H1 (cell line): ENCODE measurements at regions not wholly inside any gene's neighbourhood (a gene's known extent, or its start where the extent isn't known, plus 50 kb on each side); places are given as distances from the start of the nearest gene placed in this dataset.

Source experiments
- CTCF ChIA-PET: fragments of 300-600 bp; sonication (Branson Sonifier 250); formaldehyde crosslinking; loops from one replicate; lab custom pipeline; 2021; ENCODE audit not compliant: partially characterized antibody; lab: Charles Lee
- POLR2A ChIA-PET: fragments of 300-600 bp; sonication (Branson Sonifier 250); formaldehyde crosslinking; loops from one replicate; lab custom pipeline; 2021; ENCODE audit warnings: inconsistent platforms; ENCODE audit not compliant: partially characterized antibody; lab: Charles Lee
- DNase-seq, 2 experiments: peaks; one replicate each; pipeline versions ENCODE4 v3.0.0 to v3.0.0-alpha.2; 2010 to 2022; ENCODE audit warnings: low spot score in 2 of 2, low read depth in 1 of 2, mixed read lengths in 1 of 2
- FAIRE-seq: peaks from 2 replicates; lab custom pipeline; 2011; peaks lifted over from hg19 to GRCh38; lab: Jason Lieb, UNC
- H2AFZ ChIP-seq: 2 replicates; pipeline ENCODE4 v1.8.1; 2012; ENCODE audit warnings: low read length, inconsistent platforms
- H2AK5ac ChIP-seq: 2 replicates; pipeline ENCODE4 v1.6.1; 2013; ENCODE audit warnings: low read depth, low read length
- H2BK120ac ChIP-seq: replicated peaks from 2 replicates; pipeline ENCODE3; 2013; ENCODE audit warnings: low read depth, low read length, inconsistent platforms
- H2BK12ac ChIP-seq: 2 replicates; pipeline ENCODE4 v1.6.1; 2013; ENCODE audit warnings: low read depth, low read length
- H2BK15ac ChIP-seq: 2 replicates; pipeline ENCODE4 v1.6.1; 2013; ENCODE audit warnings: low read length
- H2BK20ac ChIP-seq: 2 replicates; pipeline ENCODE4 v1.6.1; 2013; ENCODE audit warnings: low read length
- H2BK5ac ChIP-seq: 2 replicates; pipeline ENCODE4 v1.6.1; 2013; ENCODE audit warnings: low read depth, low read length
- H3K14ac ChIP-seq: 2 replicates; pipeline ENCODE4 v1.6.1; 2013; ENCODE audit warnings: inconsistent platforms; ENCODE audit not compliant: insufficient read length
- H3K18ac ChIP-seq: 2 replicates; pipeline ENCODE4 v1.6.1; 2013; ENCODE audit warnings: low read length; ENCODE audit errors: extremely low read depth
- H3K23ac ChIP-seq: 2 replicates; pipeline ENCODE4 v1.6.1; 2013; ENCODE audit warnings: inconsistent platforms; ENCODE audit not compliant: insufficient read length
- H3K23me2 ChIP-seq: 2 replicates; pipeline ENCODE4 v1.6.1; 2013; ENCODE audit warnings: low read depth, low read length
- H3K27ac ChIP-seq: 2 replicates; pipeline ENCODE4 v1.6.1; 2011; ENCODE audit warnings: low read depth, low read length, inconsistent platforms
- H3K27me3 ChIP-seq, 4 experiments: replicated peaks in 1 of 4; 1 replicate in 1 of 4; 2 replicates in 3 of 4; pipeline versions ENCODE4 v1.6.1 to v1.8.1; 2011 to 2013; ENCODE audit warnings: low read length in 3 of 4, mild to moderate bottlenecking in 3 of 4, inconsistent platforms in 2 of 4, mixed read lengths in 2 of 4, moderate library complexity in 1 of 4; ENCODE audit not compliant: control insufficient read depth in 3 of 4, insufficient read depth in 3 of 4; ENCODE audit errors: extremely low read depth in 1 of 4
- H3K36me3 ChIP-seq, 4 experiments: 2 replicates each; pipeline versions ENCODE4 v1.6.1 to v1.8.1; 2011 to 2013; ENCODE audit warnings: mild to moderate bottlenecking in 4 of 4, low read length in 3 of 4, moderate library complexity in 2 of 4, control low read depth in 1 of 4, inconsistent platforms in 1 of 4; ENCODE audit not compliant: insufficient read depth in 4 of 4, control insufficient read depth in 2 of 4
- H3K4ac ChIP-seq: replicated peaks from 2 replicates; pipeline ENCODE3; 2013; ENCODE audit warnings: low read length, low read depth, mixed read lengths, inconsistent platforms; ENCODE audit not compliant: insufficient read length
- H3K4me1 ChIP-seq, 4 experiments: replicated peaks in 1 of 4; 1 replicate in 1 of 4; 2 replicates in 3 of 4; pipeline versions ENCODE4 v1.6.1 to v1.8.1; 2011 to 2013; ENCODE audit warnings: low read length in 3 of 4, inconsistent platforms in 2 of 4, mixed read lengths in 1 of 4; ENCODE audit not compliant: insufficient read depth in 4 of 4, control insufficient read depth in 3 of 4
- H3K4me2 ChIP-seq, 2 experiments: 2 replicates each; pipeline versions ENCODE4 v1.6.1 to v1.8.1; 2011 to 2013; ENCODE audit warnings: low read depth in 2 of 2, low read length in 2 of 2, control low read depth in 1 of 2, inconsistent platforms in 1 of 2, mild to moderate bottlenecking in 1 of 2; ENCODE audit not compliant: insufficient read depth in 1 of 2
- H3K4me3 ChIP-seq, 4 experiments: fragments of 200-600, 300-600 bp in 1 of 4; sonication (generic), shearing (Covaris generic), sonication (Bioruptor Twin) in 1 of 4; 2 replicates each; pipeline versions ENCODE4 v1.5.1 to v1.8.1; 2011 to 2016; ENCODE audit warnings: low read length in 4 of 4, low read depth in 3 of 4, control low read depth in 2 of 4, inconsistent platforms in 2 of 4, mild to moderate bottlenecking in 2 of 4, mixed read lengths in 1 of 4, moderate library complexity in 1 of 4; ENCODE audit not compliant: insufficient read depth in 2 of 4; ENCODE audit errors: extremely low read depth in 1 of 4
- H3K56ac ChIP-seq: replicated peaks from 2 replicates; pipeline ENCODE3; 2013; ENCODE audit warnings: low read depth, mild to moderate bottlenecking, mixed read lengths, low read length, inconsistent platforms; ENCODE audit not compliant: insufficient read length
- H3K79me1 ChIP-seq: 2 replicates; pipeline ENCODE4 v1.6.1; 2013; ENCODE audit warnings: low read depth, low read length, control low read depth
- H3K79me2 ChIP-seq, 2 experiments: 2 replicates each; pipeline versions ENCODE4 v1.6.1 to v1.8.1; 2012 to 2013; ENCODE audit warnings: low read length in 2 of 2, mild to moderate bottlenecking in 2 of 2, inconsistent platforms in 1 of 2; ENCODE audit not compliant: insufficient read depth in 2 of 2, control insufficient read depth in 1 of 2
- H3K9ac ChIP-seq, 4 experiments: replicated peaks in 1 of 4; 1 replicate in 1 of 4; 2 replicates in 3 of 4; pipeline versions ENCODE4 v1.6.1 to v1.8.1; 2011 to 2013; ENCODE audit warnings: low read depth in 3 of 4, low read length in 3 of 4, control low read depth in 2 of 4, mild to moderate bottlenecking in 2 of 4, moderate library complexity in 2 of 4, inconsistent platforms in 1 of 4; ENCODE audit errors: extremely low read depth in 1 of 4
- H3K9me3 ChIP-seq, 2 experiments: 2 replicates each; pipeline versions ENCODE4 v1.6.1 to v1.8.1; 2012 to 2013; ENCODE audit warnings: mild to moderate bottlenecking in 2 of 2, moderate library complexity in 2 of 2, control low read depth in 1 of 2, inconsistent platforms in 1 of 2, low read depth in 1 of 2, low read length in 1 of 2, mixed read lengths in 1 of 2; ENCODE audit not compliant: insufficient read depth in 2 of 2
- H4K20me1 ChIP-seq, 2 experiments: replicated peaks in 1 of 2; 2 replicates each; pipeline versions ENCODE3 to v1.8.1; 2011 to 2013; ENCODE audit warnings: inconsistent platforms in 2 of 2, low read length in 2 of 2, mild to moderate bottlenecking in 1 of 2; ENCODE audit not compliant: insufficient read depth in 2 of 2, control insufficient read depth in 1 of 2
- H4K5ac ChIP-seq: 2 replicates; pipeline ENCODE4 v1.6.1; 2013; ENCODE audit warnings: low read length, low read depth, mixed read lengths, inconsistent platforms; ENCODE audit not compliant: insufficient read length
- H4K8ac ChIP-seq: 2 replicates; pipeline ENCODE4 v1.8.0; 2013; ENCODE audit warnings: mild to moderate bottlenecking, moderate library complexity, low read length, inconsistent platforms; ENCODE audit not compliant: insufficient read depth; ENCODE audit errors: extremely low read depth
- H4K91ac ChIP-seq: replicated peaks from 2 replicates; pipeline ENCODE3; 2013; ENCODE audit warnings: low read length, mixed read lengths, inconsistent platforms; ENCODE audit not compliant: insufficient read length
- BCL11A ChIP-seq, 2 experiments: IDR thresholded peaks; one replicate each; pipeline ENCODE4 v1.6.1; 2011; ENCODE audit warnings: low read depth in 2 of 2, low read length in 2 of 2, mild to moderate bottlenecking in 2 of 2
- BRCA1 ChIP-seq: IDR thresholded peaks from 2 replicates; pipeline ENCODE4 v1.6.1; 2012; ENCODE audit warnings: low read depth, low read length, improper control_type of control experiment
- EGR1 ChIP-seq: IDR thresholded peaks from 2 replicates; pipeline ENCODE4 v1.6.1; 2011; ENCODE audit warnings: low read depth, low read length, borderline replicate concordance
- KDM1A ChIP-seq: fragments of 200-600, 300-600 bp; sonication (generic); IDR thresholded peaks from 2 replicates; pipeline ENCODE4 v1.7.1; 2016; ENCODE audit warnings: mild to moderate bottlenecking, low read length, borderline replicate concordance
- KDM5A ChIP-seq: fragments of 200-600 bp; IDR thresholded peaks from 2 replicates; pipeline ENCODE4 v1.7.1; 2012; ENCODE audit warnings: mild to moderate bottlenecking, low read length, inconsistent platforms, mixed read lengths
- NRF1 ChIP-seq: IDR thresholded peaks from 2 replicates; pipeline ENCODE4 v1.6.1; 2011; ENCODE audit warnings: mild to moderate bottlenecking, low read depth, low read length, improper control_type of control experiment
- POLR2A ChIP-seq, 2 experiments: IDR thresholded peaks; 1 replicate in 1 of 2; 2 replicates in 1 of 2; pipeline ENCODE4 v1.6.1; 2011; ENCODE audit warnings: low read depth in 2 of 2, low read length in 2 of 2, mild to moderate bottlenecking in 2 of 2; ENCODE audit errors: control extremely low read depth in 1 of 2
- RBBP5 ChIP-seq: IDR thresholded peaks from 2 replicates; pipeline ENCODE4 v1.7.1; 2012; ENCODE audit warnings: low read depth, mild to moderate bottlenecking, inconsistent platforms, low read length, moderate library complexity, borderline replicate concordance
- RNF2 ChIP-seq: fragments of 200-900, 300-1000 bp; sonication (generic); IDR thresholded peaks from 2 replicates; pipeline ENCODE4 v1.7.1; 2016; ENCODE audit warnings: borderline replicate concordance, low read depth, mild to moderate bottlenecking, antibody characterized with exemption, low read length; ENCODE audit not compliant: poor library complexity, severe bottlenecking; ENCODE audit errors: missing control alignments
- SIX5 ChIP-seq: IDR thresholded peaks from 2 replicates; pipeline ENCODE4 v1.6.1; 2011; ENCODE audit warnings: mild to moderate bottlenecking, low read depth, low read length
- SP1 ChIP-seq: IDR thresholded peaks from 2 replicates; pipeline ENCODE4 v1.6.1; 2011; ENCODE audit warnings: low read depth, low read length
- TBP ChIP-seq: IDR thresholded peaks from 2 replicates; pipeline ENCODE4 v1.6.1; 2011; ENCODE audit warnings: low read depth, low read length, improper control_type of control experiment
- WGBS, 2 experiments: shearing (Covaris generic) in 1 of 2; methylation state at CpG; one replicate each; pipeline versions ENCODE4 v1.1.6 to v1.1.7; 2013 to 2015; ENCODE audit warnings: low lambda C conversion rate in 2 of 2, mixed read lengths in 2 of 2, inconsistent platforms in 1 of 2, low coverage in 1 of 2, missing lambda C conversion rate in 1 of 2; ENCODE audit not compliant: insufficient replicate concordance in 2 of 2, insufficient coverage in 1 of 2, insufficient read length in 1 of 2; ENCODE audit errors: extremely low coverage in 1 of 2, missing lambda C conversion rate in 1 of 2; 5-methylcytosine and 5-hydroxymethylcytosine counted together

DNA sequence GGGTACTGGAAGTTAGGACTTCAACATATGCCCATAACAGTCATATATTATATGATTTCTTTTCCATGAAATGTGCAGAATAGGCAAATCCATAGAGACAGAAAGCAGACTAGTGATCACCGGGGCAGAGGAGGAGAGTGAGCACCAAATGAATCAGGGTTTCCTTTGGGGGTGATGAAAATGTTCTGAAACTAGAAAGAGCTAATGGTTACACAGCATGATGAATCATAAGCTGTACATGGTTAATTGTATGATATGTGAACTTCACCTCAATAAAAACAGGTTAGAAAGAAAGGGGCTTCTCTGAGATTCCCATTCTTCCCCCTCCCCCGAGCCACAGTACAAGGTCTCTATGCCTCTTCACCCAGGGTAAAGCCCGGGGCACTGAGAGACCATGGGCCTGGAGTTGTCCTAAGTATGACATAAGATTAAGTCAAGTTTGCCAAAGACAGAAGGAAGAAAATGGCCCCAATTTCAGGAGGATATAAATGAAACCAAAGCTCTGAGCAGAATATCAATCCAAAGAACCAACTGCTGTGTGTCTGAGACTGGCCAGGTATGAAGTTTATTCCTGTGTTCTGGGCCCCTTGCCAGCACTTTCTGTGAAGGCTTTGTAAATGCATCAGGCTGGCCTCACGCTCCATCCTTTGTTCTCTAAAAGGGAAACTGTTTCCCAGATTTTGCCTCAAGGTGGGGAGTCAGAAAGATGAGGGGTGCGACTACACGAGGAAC, 243.8 kb downstream of the CDK5RAP2 start:
- Histone ChIP-seq H3K14ac (no peak overlapping the region), H3K18ac (no peak overlapping the region), H3K4me3 (no peak overlapping the region), H2AFZ (no peak overlapping the region), H3K23me2 (no peaks in the 10 kb centered on the region), H3K4me1 (no peaks in the 10 kb centered on the region), H3K4ac (no peak overlapping the region), H3K9ac (no peak overlapping the region), H2BK20ac (no peak overlapping the region), H4K20me1 (no peaks in the 10 kb centered on the region), H4K91ac (no peak overlapping the region)
- WGBS, 2 experiments: 94% methylated on average over 6 of the region's 6 CpGs; no CpG with 5 or more reads in 1 of the 2 experiments
- no peak for FAIRE-seq
- TF ChIP-seq POLR2A (IDR thresholded peaks at IDR 0.05; ENCODE audit: control extremely low read depth in 1 of 2, low read depth in 2 of 2, low read length in 2 of 2) (no peak), BRCA1 (no peak), KDM5A (no peak), KDM1A (no peak), BCL11A (IDR thresholded peaks at IDR 0.05; ENCODE audit: low read depth in 2 of 2, low read length in 2 of 2) (no peak), EGR1 (no peak), TBP (no peak), RNF2 (no peak), SIX5 (no peak), RBBP5 (no peak), NRF1 (no peak), SP1 (no peak)
- TF ChIP-seq, all 59 proteins: peak for 0
- no peak overlapping the region for H3K56ac ChIP-seq
- H2BK120ac ChIP-seq: no peak overlapping the region
- ChIA-PET CTCF (interaction anchor here (5.6 to 6.3 kb wide), 2 partner anchors 9 to 14 kb away, joined by 30 to 39 read pairs; no protein-coding TSS in a partner anchor), POLR2A (no interaction called here)
- H3K23ac ChIP-seq: no peak overlapping the region
- H3K27ac ChIP-seq: no peak overlapping the region
- H2AK5ac ChIP-seq: no peak overlapping the region
- H2BK15ac ChIP-seq: no peak overlapping the region
- no peak overlapping the region for H4K5ac ChIP-seq
- H3K4me2 ChIP-seq: no peak overlapping the region
- H4K8ac ChIP-seq: no peak overlapping the region
- no peak overlapping the region for H2BK5ac ChIP-seq
- H3K27me3 ChIP-seq: no peaks in the 10 kb centered on the region
- peak in 1 of 2 experiments; percentile 17 for DNase-seq
- no peaks in the 10 kb centered on the region for H3K79me2 ChIP-seq
- no peaks in the 10 kb centered on the region for H3K79me1 ChIP-seq
- H3K36me3 ChIP-seq: no peaks in the 10 kb centered on the region
- H3K9me3 ChIP-seq: no peaks in the 10 kb centered on the region
- H2BK12ac ChIP-seq: no peak overlapping the region
